HEK293 (cell line): ENCODE measurements at regions not wholly inside any gene's neighbourhood (a gene's known extent, or its start where the extent isn't known, plus 50 kb on each side); places are given as distances from the start of the nearest gene placed in this dataset.

Experiments used
- CTCF ChIA-PET: fragments of 350-600 bp; formaldehyde crosslinking; extraction: SDS; loops from one replicate; lab custom pipeline; 2021; ENCODE audit warnings: antibody characterized with exemption; lab: Yijun Ruan, JAX
- POLR2A ChIA-PET: fragments of 300-600 bp; formaldehyde crosslinking; extraction: SDS; loops from one replicate; lab custom pipeline; 2020; ENCODE audit warnings: antibody characterized with exemption, inconsistent platforms; lab: Yijun Ruan, JAX
- H3K27ac ChIP-seq: fragments of 200-500 bp; sonication (Bioruptor generic); 2 replicates; pipeline ENCODE4 v1.5.1; 2014; ENCODE audit warnings: low read depth, low read length, control low read depth, inconsistent platforms; ENCODE audit errors: extremely low read depth
- H3K36me3 ChIP-seq, 2 experiments: fragments of 200-500 bp in 1 of 2; sonication (Bioruptor generic) in 1 of 2; 1 replicate in 1 of 2; 2 replicates in 1 of 2; pipeline ENCODE4 v1.5.1; 2014 to 2017; ENCODE audit warnings: inconsistent platforms in 2 of 2, low read length in 2 of 2; ENCODE audit not compliant: control insufficient read depth in 2 of 2, insufficient read depth in 1 of 2
- H3K4me1 ChIP-seq: fragments of 200-500 bp; sonication (Bioruptor generic); 2 replicates; pipeline ENCODE4 v1.5.1; 2014; ENCODE audit warnings: mild to moderate bottlenecking, low read length, inconsistent platforms; ENCODE audit not compliant: control insufficient read depth, insufficient read depth
- H3K4me3 ChIP-seq: 2 replicates; pipeline ENCODE4 v1.5.1; 2011; ENCODE audit warnings: low read depth, mild to moderate bottlenecking, control low read depth, low read length, moderate library complexity
- H3K9me3 ChIP-seq: fragments of 200-500 bp; sonication (Bioruptor generic); 2 replicates; pipeline ENCODE4 v1.5.1; 2014; ENCODE audit warnings: low read depth, low read length, inconsistent platforms; ENCODE audit not compliant: control insufficient read depth, insufficient read depth
- GFI1B ChIP-seq: fragments of 450-650 bp; formaldehyde crosslinking; IDR thresholded peaks from 2 replicates; pipeline ENCODE4 v1.5.1; 2016; ENCODE audit warnings: missing biosample characterization, missing genetic modification characterization
- SALL2 ChIP-seq: fragments of 450-650 bp; formaldehyde crosslinking; IDR thresholded peaks from 2 replicates; pipeline ENCODE4 v1.5.0; 2017; ENCODE audit warnings: missing biosample characterization, mild to moderate bottlenecking, missing genetic modification characterization, borderline replicate concordance
- ZBTB17 ChIP-seq: fragments of 450-650 bp; formaldehyde crosslinking; IDR thresholded peaks from 2 replicates; pipeline ENCODE4 v1.5.1; 2016; ENCODE audit warnings: missing biosample characterization, missing genetic modification characterization
- ZBTB20 ChIP-seq: fragments of 450-650 bp; formaldehyde crosslinking; IDR thresholded peaks from 2 replicates; pipeline ENCODE4 v1.5.1; 2016; ENCODE audit warnings: missing biosample characterization, missing genetic modification characterization
- ZEB2 ChIP-seq: fragments of 450-650 bp; formaldehyde crosslinking; IDR thresholded peaks from 2 replicates; pipeline ENCODE4 v1.5.1; 2016; ENCODE audit warnings: missing biosample characterization, missing genetic modification characterization
- ZFP3 ChIP-seq: fragments of 450-650 bp; formaldehyde crosslinking; IDR thresholded peaks from 2 replicates; pipeline ENCODE4 v1.5.1; 2016; ENCODE audit warnings: low read depth, missing biosample characterization, missing genetic modification characterization
- ZNF10 ChIP-seq: fragments of 450-650 bp; formaldehyde crosslinking; IDR thresholded peaks from 2 replicates; pipeline ENCODE4 v1.5.1; 2017; ENCODE audit warnings: missing biosample characterization, missing genetic modification characterization
- ZNF121 ChIP-seq: fragments of 450-650 bp; formaldehyde crosslinking; IDR thresholded peaks from 2 replicates; pipeline ENCODE4 v1.5.1; 2016; ENCODE audit warnings: missing biosample characterization, missing genetic modification characterization
- ZNF132 ChIP-seq: fragments of 450-650 bp; formaldehyde crosslinking; IDR thresholded peaks from 2 replicates; pipeline ENCODE4 v1.5.1; 2017; ENCODE audit warnings: missing biosample characterization, missing genetic modification characterization, borderline replicate concordance
- ZNF202 ChIP-seq: fragments of 450-650 bp; formaldehyde crosslinking; IDR thresholded peaks from 2 replicates; pipeline ENCODE4 v1.5.1; 2016; ENCODE audit warnings: missing biosample characterization, missing genetic modification characterization, borderline replicate concordance
- ZNF248 ChIP-seq: fragments of 450-650 bp; formaldehyde crosslinking; IDR thresholded peaks from 2 replicates; pipeline ENCODE4 v1.5.1; 2017; ENCODE audit warnings: missing biosample characterization, missing genetic modification characterization
- ZNF366 ChIP-seq: fragments of 450-650 bp; formaldehyde crosslinking; conservative IDR thresholded peaks from 2 replicates; pipeline ENCODE4 v1.5.1; 2016; ENCODE audit warnings: missing biosample characterization, missing genetic modification characterization
- ZNF658 ChIP-seq: fragments of 450-650 bp; formaldehyde crosslinking; IDR thresholded peaks from 2 replicates; pipeline ENCODE4; 2016; ENCODE audit warnings: missing biosample characterization, missing genetic modification characterization
- ZNF701 ChIP-seq: fragments of 450-650 bp; formaldehyde crosslinking; IDR thresholded peaks from 2 replicates; pipeline ENCODE4 v1.5.1; 2016; ENCODE audit warnings: missing biosample characterization, missing genetic modification characterization
- ZNF768 ChIP-seq: fragments of 450-650 bp; formaldehyde crosslinking; IDR thresholded peaks from 2 replicates; pipeline ENCODE4 v1.5.1; 2018; ENCODE audit warnings: missing biosample characterization, mild to moderate bottlenecking, missing genetic modification characterization
- TF ChIP-seq, protein P1 (sequence below): fragments of 450-650 bp; formaldehyde crosslinking; IDR thresholded peaks from 2 replicates; pipeline ENCODE4 v1.5.1; 2017; ENCODE audit warnings: missing biosample characterization, missing genetic modification characterization
- TF ChIP-seq, protein P2 (sequence below): fragments of 450-650 bp; formaldehyde crosslinking; IDR thresholded peaks from 2 replicates; pipeline ENCODE4 v1.5.1; 2016; ENCODE audit warnings: missing biosample characterization, missing genetic modification characterization, borderline replicate concordance
- TF ChIP-seq, protein P3 (sequence below): fragments of 450-650 bp; formaldehyde crosslinking; optimal IDR thresholded peaks from 2 replicates; pipeline ENCODE3; 2016; ENCODE audit warnings: missing biosample characterization, mild to moderate bottlenecking, missing genetic modification characterization

DNA sequence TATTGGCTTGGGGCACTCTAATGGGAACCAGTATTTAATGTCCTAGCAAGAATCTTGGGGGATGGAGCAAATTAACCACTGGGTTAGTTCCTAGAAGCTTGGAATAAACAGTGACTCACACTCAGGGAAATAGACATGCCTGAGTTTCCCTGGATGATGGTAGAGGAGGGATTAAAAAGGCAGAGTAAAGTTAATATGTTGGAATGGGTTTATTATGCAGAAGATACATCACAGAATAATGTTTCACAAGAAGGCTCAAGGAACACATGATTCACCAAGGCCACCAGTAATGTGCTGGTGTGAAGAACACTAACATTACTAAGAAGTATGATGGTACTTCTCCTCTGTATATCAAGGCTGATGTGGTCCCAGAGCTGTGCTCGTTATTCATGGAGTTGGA lies 752.9 kb upstream of the SEMA6A start:
- no peak overlapping the region for H3K4me3 ChIP-seq
- no peaks in the 10 kb centered on the region for H3K36me3 ChIP-seq
- ChIA-PET CTCF (no interaction called here), POLR2A (no interaction called here)
- H3K4me1 ChIP-seq: no peaks in the 10 kb centered on the region
- no peak overlapping the region for H3K27ac ChIP-seq
- TF ChIP-seq ZNF658 (tag by site-specific recombination) (no peak), ZNF121 (tag by site-specific recombination) (no peak), ZFP3 (no peak), ZNF10 (no peak)
- TF ChIP-seq, protein P1, sequence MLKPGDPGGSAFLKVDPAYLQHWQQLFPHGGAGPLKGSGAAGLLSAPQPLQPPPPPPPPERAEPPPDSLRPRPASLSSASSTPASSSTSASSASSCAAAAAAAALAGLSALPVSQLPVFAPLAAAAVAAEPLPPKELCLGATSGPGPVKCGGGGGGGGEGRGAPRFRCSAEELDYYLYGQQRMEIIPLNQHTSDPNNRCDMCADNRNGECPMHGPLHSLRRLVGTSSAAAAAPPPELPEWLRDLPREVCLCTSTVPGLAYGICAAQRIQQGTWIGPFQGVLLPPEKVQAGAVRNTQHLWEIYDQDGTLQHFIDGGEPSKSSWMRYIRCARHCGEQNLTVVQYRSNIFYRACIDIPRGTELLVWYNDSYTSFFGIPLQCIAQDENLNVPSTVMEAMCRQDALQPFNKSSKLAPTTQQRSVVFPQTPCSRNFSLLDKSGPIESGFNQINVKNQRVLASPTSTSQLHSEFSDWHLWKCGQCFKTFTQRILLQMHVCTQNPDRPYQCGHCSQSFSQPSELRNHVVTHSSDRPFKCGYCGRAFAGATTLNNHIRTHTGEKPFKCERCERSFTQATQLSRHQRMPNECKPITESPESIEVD (tag by site-specific recombination): no peak
- H3K9me3 ChIP-seq: no peaks in the 10 kb centered on the region

DNA sequence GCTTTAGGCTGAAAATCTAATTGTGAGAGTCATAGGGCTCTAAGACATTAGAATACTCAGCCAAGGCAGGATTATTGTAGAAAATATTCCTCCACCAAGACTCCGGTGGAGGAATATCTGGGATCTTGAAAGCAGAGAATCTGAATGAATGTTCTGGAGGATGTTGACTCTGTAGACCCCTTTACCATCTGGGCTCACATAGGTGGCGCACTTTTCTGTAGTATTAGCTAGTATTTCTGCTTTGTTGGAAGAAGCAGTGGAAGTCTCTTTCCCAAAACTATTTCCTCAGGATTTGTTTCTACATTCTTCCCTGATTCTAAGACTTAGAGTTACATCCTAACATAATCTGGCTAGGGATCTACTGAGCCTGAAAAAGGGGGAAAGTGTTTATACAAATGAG lies 752.4 kb upstream of the SEMA6A start:
- TF ChIP-seq ZBTB17 (tag by site-specific recombination) (no peak), GFI1B (tag by site-specific recombination) (no peak), ZNF366 (tag by site-specific recombination) (no peak), ZEB2 (no peak), ZNF202 (no peak), SALL2 (tag by site-specific recombination) (no peak), ZNF248 (tag by site-specific recombination) (no peak)
- H3K4me3 ChIP-seq: no peak overlapping the region
- no peaks in the 10 kb centered on the region for H3K9me3 ChIP-seq
- H3K36me3 ChIP-seq: no peaks in the 10 kb centered on the region
- ChIA-PET CTCF (no interaction called here), POLR2A (no interaction called here)
- H3K4me1 ChIP-seq: no peaks in the 10 kb centered on the region
- H3K27ac ChIP-seq: no peak overlapping the region

DNA sequence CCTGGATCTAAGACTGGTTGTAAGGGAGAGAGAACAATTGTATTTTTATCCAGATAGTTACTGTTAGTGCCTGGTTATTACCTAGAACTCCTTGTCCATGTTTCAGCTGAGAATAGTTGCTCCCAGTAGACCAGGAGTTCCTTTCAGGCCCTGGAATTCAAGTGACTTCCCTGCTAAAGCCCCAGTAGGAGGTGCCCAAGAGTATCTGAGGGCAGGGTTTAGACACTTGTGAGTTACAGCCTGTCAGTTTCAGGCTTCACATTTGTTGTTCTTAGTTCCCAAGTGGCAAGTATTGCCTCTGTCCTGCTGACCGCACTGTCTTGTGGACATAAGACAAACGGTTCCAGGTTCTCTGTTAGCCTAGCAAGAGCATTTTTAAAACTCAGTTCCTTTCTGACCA lies 743.9 kb upstream of the SEMA6A start:
- ChIA-PET POLR2A (no interaction called here), CTCF (interaction anchor here (0.8 kb wide), 1 partner anchor 27 kb away, joined by 3 read pairs; no protein-coding TSS in a partner anchor)
- no peak overlapping the region for H3K27ac ChIP-seq
- TF ChIP-seq, protein P2, sequence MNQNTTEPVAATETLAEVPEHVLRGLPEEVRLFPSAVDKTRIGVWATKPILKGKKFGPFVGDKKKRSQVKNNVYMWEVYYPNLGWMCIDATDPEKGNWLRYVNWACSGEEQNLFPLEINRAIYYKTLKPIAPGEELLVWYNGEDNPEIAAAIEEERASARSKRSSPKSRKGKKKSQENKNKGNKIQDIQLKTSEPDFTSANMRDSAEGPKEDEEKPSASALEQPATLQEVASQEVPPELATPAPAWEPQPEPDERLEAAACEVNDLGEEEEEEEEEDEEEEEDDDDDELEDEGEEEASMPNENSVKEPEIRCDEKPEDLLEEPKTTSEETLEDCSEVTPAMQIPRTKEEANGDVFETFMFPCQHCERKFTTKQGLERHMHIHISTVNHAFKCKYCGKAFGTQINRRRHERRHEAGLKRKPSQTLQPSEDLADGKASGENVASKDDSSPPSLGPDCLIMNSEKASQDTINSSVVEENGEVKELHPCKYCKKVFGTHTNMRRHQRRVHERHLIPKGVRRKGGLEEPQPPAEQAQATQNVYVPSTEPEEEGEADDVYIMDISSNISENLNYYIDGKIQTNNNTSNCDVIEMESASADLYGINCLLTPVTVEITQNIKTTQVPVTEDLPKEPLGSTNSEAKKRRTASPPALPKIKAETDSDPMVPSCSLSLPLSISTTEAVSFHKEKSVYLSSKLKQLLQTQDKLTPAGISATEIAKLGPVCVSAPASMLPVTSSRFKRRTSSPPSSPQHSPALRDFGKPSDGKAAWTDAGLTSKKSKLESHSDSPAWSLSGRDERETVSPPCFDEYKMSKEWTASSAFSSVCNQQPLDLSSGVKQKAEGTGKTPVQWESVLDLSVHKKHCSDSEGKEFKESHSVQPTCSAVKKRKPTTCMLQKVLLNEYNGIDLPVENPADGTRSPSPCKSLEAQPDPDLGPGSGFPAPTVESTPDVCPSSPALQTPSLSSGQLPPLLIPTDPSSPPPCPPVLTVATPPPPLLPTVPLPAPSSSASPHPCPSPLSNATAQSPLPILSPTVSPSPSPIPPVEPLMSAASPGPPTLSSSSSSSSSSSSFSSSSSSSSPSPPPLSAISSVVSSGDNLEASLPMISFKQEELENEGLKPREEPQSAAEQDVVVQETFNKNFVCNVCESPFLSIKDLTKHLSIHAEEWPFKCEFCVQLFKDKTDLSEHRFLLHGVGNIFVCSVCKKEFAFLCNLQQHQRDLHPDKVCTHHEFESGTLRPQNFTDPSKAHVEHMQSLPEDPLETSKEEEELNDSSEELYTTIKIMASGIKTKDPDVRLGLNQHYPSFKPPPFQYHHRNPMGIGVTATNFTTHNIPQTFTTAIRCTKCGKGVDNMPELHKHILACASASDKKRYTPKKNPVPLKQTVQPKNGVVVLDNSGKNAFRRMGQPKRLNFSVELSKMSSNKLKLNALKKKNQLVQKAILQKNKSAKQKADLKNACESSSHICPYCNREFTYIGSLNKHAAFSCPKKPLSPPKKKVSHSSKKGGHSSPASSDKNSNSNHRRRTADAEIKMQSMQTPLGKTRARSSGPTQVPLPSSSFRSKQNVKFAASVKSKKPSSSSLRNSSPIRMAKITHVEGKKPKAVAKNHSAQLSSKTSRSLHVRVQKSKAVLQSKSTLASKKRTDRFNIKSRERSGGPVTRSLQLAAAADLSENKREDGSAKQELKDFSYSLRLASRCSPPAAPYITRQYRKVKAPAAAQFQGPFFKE (tag by site-specific recombination): no peak
- TF ChIP-seq, protein P3, sequence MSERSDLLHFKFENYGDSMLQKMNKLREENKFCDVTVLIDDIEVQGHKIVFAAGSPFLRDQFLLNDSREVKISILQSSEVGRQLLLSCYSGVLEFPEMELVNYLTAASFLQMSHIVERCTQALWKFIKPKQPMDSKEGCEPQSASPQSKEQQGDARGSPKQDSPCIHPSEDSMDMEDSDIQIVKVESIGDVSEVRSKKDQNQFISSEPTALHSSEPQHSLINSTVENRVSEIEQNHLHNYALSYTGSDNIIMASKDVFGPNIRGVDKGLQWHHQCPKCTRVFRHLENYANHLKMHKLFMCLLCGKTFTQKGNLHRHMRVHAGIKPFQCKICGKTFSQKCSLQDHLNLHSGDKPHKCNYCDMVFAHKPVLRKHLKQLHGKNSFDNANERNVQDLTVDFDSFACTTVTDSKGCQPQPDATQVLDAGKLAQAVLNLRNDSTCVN (tag by site-specific recombination): no peak
- no peak for TF ChIP-seq ZNF768 (tag by site-specific recombination)
- TF ChIP-seq ZNF132 (tag by site-specific recombination): no peak
- TF ChIP-seq ZBTB20 (tag by site-specific recombination): no peak
- TF ChIP-seq ZNF701 (tag by site-specific recombination): no peak
- H3K36me3 ChIP-seq: no peaks in the 10 kb centered on the region
- no peak overlapping the region for H3K4me3 ChIP-seq
- H3K4me1 ChIP-seq: no peaks in the 10 kb centered on the region
- H3K9me3 ChIP-seq: no peaks in the 10 kb centered on the region
